GM19035 (cell line): ENCODE measurements at regions not wholly inside any gene's neighbourhood (a gene's known extent, or its start where the extent isn't known, plus 50 kb on each side); places are given as distances from the start of the nearest gene placed in this dataset.
"Not testable (repeated sequence)": the region's sequence is repeated elsewhere in the genome, so short reads cannot be mapped to it uniquely, and the experiment has no call there.

ENCODE experiments used
- ATAC-seq: cut with Tn5 transposase; IDR thresholded peaks from one replicate; pipeline ENCODE4 v1.9.1; 2021; ENCODE audit not compliant: unreplicated experiment

DNA sequence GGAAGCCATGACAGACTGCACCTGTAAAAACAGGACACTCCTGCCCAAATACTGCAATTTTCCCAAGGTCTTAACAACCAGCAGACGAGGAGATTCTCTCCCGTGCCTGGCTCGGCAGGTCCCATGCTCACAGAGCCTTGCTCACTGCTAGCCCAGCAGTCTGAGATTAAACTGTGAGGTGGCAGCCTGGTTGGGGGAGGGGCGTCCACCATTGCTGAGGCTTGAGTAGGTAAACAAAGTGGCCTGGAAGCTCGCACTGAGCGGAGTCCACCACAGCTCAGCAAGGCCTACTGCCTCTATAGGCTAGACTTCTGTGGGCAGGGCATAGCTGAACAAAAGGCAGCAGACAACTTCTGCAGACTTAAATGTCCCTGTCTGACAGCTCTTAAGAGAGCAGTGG lies 80.3 kb downstream of the ANXA5 start:
- not testable (repeated sequence) for ATAC-seq

DNA sequence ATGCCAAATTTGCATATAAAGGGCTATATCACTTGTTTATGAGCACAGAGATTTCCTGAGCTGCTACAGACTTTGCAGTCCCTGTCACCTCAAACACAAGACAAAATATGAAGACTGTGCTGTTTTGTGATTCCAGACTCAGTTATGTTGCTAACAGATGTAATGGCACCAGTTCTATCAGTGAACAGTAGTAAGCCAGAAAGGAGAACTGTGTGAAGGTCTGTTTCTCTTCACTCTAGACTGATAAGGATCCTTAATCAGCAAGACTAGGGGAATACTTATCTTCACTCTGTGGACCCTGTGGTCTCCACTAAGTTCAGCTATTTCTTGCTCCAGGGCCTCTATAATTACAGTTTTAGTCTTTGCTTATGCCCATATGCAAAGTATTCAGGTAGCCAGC lies 82.7 kb downstream of the ANXA5 start:
- no peak for ATAC-seq

DNA sequence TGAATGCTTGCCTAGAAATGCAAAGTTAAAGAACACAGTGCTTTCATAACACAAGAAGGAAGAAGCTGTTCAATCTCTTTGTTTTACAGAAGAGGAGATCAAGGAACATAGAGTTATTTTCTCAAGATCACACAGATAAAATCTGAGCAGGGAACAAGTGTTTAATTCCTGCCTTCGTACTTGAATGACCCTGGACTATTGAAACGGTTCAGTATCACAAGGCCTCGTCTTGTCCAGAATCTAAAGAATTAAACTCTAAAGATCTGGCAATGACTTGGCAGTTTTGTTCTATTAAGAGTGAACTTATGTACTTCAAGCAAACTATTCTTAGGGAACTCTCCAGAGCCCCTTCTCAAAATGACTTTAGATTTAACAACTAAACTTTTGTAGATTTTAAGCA lies 97.7 kb downstream of the ANXA5 start:
- ATAC-seq = no peak

DNA sequence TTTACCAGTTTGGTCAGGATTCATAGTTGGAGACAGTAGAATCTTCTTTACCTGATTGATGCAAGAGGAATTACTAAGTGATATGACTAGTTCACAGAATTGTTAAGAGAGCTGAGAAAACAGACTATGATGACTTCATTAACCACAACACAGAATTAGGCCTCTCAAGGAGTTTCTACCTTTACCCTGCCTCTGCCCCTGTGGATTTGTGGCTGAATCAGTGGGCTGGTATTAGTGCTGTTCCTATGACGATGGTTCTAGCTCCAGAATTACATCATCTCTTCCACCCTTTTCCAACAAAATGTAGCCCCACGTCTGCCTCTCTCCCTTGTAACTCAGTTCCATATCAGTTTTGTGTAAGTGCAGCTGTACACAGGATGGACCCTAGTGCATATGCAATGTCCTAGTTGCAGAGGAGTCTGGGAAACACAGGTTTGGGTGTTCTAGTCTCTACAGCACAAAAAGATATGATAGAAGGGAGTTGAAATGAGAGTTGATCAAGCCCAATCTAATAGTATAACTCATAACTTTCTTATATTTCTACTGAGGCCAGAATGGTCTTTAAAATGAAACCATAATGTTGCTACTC lies 99.3 kb downstream of the ANXA5 start:
- peak; percentile 71 for ATAC-seq

DNA sequence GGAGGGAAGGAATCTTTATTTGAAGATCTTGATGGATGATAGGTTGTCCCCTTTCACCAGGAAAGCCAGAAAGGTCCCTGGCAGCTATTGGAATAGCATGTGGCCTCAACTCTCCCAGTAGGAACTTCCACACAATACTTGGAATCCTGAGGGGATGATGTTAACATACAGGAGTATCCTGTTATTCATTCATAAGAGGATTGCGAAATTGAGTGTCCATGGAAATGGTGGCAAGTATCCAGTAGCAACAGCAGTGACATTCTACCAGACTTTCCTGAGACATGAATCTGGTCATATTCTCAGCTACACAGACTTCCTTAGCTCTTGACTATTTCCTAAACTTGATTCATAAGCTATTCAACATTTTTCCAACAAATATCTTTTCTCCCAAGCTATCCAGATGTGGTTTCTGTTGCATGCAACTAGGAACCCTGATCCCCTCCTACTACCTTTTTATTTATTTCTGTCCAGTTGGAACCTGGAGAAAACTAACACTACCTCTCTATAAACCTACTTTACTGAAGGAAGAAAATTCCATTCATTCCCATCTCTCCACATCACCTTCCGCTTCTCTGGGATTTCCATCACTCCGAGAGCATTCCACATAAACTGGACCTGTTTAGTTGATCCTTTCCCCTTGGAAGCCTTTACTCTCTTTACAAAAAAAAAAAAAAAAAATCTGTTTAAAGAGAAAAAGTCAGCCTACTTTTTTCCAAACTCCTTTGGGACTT lies 101.8 kb downstream of the ANXA5 start:
- no peak for ATAC-seq

DNA sequence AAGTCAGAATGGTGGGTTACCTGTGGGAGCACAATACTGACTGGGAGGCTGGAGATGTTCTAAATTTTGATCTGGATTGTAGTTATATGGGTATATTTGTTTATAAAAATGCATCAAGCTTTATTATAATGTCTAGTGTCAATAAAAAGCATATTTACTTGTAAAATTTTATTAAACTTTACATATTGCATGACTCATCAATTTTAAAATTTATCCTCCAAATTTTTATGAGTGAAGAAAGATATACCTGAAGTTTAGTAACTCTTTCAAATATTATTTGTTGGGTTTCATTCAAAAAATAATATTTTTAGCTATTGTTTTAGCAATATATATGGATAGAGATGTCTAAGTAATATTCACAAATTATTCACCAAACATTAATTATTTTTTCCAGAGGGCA lies 103.0 kb downstream of the ANXA5 start:
- ATAC-seq = no peak

DNA sequence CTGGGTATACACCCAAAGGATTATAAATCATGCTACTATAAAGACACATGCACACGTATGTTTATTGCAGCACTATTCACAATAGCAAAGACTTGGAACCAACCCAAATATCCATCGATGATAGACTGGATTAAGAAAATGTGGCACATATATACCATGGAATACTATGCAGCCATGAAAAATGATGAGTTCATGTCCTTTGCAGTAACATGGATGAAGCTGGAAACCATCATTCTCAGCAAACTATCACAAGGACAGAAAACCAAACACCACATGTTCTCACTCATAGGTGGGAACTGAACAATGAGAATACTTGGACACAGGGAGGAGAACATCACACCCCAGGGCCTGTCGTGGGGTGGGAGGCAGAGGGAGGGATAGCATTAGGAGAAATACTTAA lies 104.5 kb downstream of the ANXA5 start:
- not testable (repeated sequence) for ATAC-seq

DNA sequence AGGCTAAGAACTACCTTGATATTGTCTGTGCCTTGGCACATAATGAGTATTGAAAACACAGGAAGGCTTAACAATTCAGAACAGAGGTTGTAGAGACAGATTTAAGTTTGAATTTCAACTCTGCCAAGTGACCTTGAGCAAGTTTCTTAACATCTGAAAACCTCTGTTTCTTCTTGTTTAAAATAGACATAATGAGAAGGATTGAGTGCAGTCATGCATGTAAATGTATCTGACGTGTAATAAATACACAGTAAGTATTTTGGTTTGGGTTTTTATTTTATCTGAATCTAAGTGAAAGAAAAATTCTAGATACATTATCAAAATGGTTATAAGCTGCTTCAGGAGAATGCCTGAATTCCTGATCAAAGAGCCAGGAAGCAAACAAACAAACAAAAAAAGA lies 111.9 kb downstream of the ANXA5 start:
- no peak for ATAC-seq

DNA sequence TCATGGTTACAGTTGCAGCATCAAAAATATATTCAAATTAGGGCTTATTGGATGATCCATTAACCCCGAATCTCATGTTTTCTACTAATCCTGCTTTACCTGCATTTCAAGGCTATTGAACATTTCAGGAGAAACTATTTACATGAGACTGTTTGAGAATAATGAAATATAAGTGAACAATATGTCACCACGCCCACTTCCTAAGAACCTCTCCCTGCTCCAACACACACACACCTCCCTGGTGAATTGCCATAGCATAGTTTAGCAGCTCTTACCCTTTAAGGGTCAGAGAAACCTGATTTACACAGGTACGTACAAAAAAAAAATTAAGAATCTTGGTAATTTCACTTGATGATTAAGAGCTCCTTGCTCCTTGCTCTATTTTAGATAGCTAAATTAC lies 113.4 kb downstream of the ANXA5 start:
- no peak for ATAC-seq

DNA sequence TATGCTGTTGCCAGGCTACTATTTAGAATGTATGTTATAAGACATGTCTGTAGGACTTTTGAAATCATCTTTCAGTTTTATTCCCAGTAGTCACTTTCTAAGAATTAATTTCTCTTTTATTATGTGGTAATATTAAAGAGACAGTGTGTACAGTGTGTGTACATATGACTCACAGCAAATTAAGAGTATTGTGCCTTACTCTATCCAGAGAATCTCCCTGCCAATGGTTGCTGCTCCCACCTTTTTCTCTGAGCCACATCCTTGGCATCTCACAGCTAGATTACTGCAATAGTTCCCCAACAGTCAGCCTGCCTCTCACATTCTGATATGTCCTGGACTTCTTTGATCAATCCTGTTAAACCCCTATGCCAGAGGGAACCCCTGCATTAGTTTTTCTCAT lies 114.5 kb downstream of the ANXA5 start:
- ATAC-seq = no peak

DNA sequence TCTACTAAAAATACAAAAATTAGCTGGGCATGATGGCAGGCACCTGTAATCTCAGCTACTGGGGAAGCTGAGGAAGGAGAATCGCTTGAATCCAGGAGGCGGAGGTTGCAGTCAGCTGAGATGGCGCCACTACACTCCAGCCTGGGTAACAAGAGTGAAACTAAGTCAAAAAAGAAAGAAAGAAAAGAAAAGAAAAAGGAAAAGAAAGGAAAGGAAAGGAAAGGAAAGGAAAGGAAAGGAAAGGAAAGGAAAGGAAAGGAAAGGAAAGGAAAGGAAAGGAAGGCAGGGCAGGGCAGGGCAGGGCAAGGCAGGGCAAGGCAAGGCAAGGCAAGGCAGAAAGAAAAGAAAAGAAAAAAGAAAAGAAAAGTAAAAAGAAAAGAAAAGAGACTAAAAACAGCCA lies 121.4 kb downstream of the ANXA5 start:
- ATAC-seq = not testable (repeated sequence)

DNA sequence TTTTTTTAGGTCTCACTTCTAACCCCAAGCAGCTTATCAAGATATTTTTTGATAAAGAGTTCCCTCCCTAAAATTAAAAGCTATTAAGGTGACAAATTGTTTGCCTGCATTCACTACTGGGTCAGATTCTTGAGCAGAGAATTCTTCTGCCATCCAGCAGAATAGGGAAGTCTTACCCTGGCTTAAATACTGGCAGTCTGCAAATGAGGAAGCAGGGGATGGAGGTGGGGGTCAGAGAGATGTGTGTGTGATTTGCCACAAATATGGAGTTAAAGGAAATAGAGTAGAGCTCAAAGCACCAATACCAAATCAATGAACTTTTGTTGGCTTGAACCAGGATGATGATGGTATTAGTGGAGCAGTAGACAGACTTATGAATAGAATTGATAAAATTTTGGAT lies 122.2 kb downstream of the ANXA5 start:
- no peak for ATAC-seq

DNA sequence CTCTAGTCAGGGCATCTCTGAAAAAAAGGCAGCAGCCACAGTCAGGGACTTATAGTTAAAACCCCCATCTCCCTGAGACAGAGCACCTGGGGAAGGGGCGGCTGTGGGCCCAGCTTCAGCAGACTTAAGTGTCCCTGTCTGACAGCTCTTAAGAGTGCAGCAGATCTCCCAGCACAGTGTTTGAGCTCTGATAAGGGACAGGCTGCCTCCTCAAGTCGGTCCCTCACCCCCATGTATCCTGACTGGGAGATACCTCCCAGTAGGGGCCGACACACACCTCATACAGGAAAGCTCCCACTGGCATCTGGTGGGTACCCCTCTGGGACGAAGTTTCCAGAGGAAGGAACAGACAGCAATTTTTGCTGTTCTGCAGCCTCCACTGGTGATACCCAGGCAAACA lies 129.0 kb downstream of the ANXA5 start:
- no peak for ATAC-seq

DNA sequence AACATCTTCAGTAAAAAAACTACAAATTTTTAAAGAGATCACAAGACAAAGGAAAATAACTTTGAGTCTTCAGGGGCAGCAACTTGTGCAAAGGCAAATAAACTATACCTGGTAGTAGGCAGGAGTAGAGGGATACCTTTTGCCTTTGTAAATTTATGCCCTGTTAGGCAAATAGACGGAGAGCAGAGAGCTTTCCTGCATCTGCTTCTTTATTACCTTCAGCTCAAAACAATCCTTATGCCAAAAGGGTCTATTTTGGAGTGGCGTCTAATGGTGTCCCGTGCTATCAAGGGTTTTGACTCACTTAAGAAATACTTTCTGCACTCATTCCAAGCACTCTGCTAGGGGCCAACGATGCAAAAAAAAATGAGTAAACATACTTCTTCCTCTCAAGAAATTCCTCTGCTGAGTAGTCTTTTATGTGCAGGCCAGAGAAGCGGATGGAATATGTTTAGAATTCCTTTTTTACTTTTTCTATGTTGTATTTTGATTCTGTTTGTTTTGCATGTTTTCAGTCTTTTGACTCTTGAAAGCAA lies 131.9 kb downstream of the ANXA5 start:
- no peak for ATAC-seq

DNA sequence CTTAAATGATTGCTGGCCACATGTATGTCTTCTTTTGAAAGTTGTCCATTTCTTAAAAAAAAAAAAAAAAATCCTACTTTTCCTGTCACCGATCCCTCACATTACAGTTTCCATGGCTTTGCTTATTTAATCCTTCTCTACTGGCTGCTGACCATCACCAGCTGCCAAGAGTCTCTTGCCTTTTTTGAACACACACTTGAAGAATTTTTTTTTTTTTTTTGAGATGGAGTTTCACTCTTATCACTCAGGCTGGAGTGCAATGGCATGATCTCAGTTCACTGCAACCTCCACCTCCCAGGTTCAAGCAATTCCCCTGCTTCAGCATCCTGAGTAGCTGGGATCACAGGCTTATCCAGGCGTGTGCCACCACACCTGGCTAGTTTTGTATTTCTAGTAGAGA lies 134.0 kb downstream of the ANXA5 start:
- no peak for ATAC-seq

DNA sequence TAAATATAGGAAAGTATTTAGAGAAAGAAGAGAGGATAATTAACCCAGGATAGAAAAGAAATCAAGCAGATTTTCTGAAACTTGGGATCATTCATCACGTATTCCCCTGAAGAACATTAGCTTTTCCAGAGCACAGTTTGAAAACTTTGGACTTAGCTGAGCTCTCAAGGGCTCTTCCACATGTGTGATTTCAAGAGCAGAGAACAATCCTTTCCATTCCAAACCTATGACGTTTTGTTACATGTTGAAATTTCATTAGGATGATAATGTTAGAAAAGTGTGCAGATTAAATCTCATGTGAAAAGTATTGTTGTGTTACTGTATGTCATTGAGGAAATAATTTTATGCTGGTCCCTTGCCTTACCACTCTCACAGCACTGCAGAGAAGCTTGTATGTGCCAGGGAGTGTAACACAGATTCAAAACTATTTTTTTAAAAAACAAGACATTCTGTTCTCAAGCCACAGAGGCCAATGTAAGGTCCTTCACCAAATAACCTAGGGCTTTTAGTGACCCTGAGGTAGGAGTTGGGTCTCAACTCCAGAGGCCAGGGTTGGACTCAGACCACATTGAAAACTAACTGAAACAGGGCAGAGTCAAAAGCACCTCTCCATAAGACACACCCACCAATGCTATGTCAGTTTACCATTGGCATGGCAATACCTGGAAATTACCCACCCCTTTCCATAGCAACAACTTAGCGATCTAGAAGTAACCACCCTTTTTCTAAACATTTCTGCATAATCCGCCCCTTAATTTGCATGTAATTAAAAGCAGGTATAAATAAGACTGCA lies 141.3 kb downstream of the ANXA5 start:
- ATAC-seq = no peak

DNA sequence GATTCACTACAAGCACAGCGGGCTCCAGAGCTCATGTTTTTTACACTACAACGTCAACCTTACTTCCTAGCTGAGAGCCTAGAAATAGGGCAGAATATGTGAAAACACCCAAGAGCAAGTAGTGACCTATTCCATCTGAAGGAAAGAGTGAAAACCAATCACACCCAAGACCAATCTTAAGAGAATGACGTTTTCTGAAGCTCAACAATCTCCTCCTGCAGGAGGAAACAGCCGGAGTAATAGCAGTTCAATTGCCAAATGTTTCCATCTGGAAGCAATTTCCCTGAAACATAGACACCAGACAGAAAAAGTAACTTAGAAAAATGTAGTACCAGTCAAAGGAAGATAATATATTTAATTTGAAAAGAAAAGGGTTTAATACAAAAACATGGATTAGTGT lies 142.4 kb downstream of the ANXA5 start:
- no peak for ATAC-seq

DNA sequence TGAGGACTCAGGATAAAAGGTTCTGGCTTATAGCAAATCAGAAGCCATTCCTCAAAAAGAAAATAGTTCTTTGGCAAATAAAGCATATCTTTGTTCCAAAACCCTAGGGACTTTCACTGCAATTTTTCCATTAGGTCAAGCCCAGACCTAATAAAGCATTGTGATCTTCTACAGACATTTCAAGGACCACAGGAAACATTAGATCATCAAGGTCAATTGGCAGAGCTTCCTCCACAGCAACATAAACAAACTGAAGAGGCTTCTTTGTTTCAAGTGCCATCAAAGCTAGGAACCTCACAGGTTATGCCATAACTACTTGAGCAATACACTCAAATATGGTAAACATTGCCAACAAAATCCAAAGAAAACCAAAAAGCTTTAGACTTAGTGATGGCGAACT lies 144.9 kb downstream of the ANXA5 start:
- ATAC-seq = no peak

DNA sequence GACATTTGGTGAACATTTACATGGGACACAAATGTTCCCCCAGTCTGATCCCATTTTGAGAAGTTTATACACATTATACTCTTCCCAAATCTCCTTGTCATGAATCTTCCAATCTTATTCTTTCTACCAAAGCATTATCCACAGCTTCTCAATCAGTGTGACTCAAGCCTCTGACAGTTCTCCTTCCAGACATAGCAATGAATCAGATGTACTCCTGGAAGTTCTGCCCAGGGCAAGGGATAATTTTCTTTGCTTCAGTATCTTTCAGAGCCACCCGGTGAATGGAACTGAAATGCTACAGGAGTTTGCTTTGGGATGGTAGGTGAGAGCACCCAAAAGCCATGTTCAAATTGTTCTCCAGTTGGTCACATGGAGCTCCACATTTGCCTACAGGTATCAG lies 145.5 kb downstream of the ANXA5 start:
- ATAC-seq = no peak

DNA sequence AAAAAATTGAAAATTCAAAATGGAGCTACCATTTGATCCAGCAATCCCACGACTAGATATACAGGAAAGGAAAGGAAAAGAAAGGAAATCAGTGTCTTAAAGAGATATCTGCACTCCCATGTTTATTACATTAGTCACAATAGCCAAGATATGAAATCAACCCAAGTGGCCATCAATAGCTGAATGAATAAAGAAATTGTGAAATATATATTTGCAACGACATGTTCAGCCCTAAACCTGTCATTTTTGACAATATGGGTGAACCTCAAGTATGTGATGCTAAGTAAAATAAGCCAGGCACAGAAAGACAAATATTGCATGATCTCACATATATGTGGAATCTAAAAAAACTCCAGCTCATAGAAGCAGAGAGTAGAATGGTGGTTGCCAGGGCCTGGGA lies 155.1 kb downstream of the ANXA5 start:
- ATAC-seq = no peak

DNA sequence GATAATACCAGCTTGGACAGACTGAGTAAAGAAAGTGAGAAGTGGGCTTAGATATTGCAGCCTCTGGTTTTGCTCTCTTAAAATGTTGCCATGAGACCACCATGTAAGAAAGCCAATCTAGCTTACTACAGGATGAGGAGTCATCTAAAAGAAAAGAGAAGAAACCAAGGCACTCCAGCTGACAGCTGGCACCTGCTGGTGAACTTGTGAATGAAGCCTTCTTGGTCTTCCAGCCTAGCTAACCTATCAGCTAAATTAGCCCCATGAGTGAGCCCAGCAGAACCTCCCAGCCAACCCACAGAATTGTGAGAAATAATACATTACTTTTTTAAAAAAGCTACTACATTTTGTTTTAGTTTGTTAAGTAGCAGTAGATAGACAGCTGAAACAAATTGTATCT lies 154.5 kb upstream of the QRFPR start:
- no peak for ATAC-seq

DNA sequence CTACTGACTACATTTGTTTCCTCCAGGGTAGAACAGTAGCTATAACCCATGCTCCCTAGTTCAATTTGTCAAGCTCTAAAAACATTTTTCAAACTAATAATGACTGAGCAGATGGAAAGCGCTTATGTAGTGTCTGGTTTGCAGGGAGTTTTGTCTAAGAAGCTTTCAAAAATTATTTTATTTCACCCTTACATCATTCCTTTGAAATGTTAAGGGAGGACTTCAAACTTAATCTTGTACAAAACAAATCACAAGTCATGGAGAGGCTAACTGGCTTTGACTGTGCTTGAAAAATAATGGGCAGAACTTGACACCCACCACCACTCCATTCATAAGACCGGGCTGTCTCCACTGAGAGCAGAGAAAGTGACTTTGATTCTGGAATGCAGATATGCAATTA lies 153.4 kb upstream of the QRFPR start:
- ATAC-seq = no peak
